B cell (primary cell): ENCODE measurements at regions not wholly inside any gene's neighbourhood (a gene's known extent, or its start where the extent isn't known, plus 50 kb on each side); places are given as distances from the start of the nearest gene placed in this dataset.

Experiments
- ATAC-seq: fragments of 200-7000 bp; cut with Tn5 transposase; one replicate; pipeline ENCODE4 v1.10.0; 2021; ENCODE audit warnings: low read depth, mild to moderate bottlenecking, moderate number of reproducible peaks, moderate library complexity
- CTCF ChIA-PET: fragments of 350-600 bp; sonication (Branson Sonifier 250); formaldehyde crosslinking; loops from one replicate; lab custom pipeline; 2021; ENCODE audit warnings: antibody characterized with exemption, inconsistent platforms; lab: Charles Lee
- POLR2A ChIA-PET: fragments of 350-600 bp; sonication (Branson Sonifier 250); formaldehyde crosslinking; loops from one replicate; lab custom pipeline; 2021; ENCODE audit warnings: antibody characterized with exemption; lab: Charles Lee
- DNase-seq: peaks from one replicate; pipeline ENCODE4 v3.0.0; 2013
- H2AFZ ChIP-seq: 2 replicates; pipeline ENCODE4 v1.6.1; 2012; ENCODE audit warnings: mild to moderate bottlenecking, low read depth, low read length; ENCODE audit not compliant: insufficient read depth, poor library complexity, severe bottlenecking
- H3K27ac ChIP-seq, 2 donors: 1 replicate in 1 of 2; 2 replicates in 1 of 2; pipeline ENCODE4 v1.5.1; 2012 to 2013; ENCODE audit warnings: low read length in 2 of 2, mild to moderate bottlenecking in 2 of 2, moderate library complexity in 1 of 2
- H3K27me3 ChIP-seq, 4 experiments: fragments of 200-600 bp in 1 of 4; sonication (generic) in 1 of 4; replicated peaks in 1 of 4; 1 replicate in 2 of 4; 2 replicates in 2 of 4; pipeline versions ENCODE4 v1.6.1 to v1.7.0; 2013 to 2016; ENCODE audit warnings: low read length in 3 of 4, mild to moderate bottlenecking in 2 of 4, mixed read lengths in 1 of 4, moderate library complexity in 1 of 4; ENCODE audit not compliant: insufficient read depth in 4 of 4, control insufficient read depth in 3 of 4; ENCODE audit errors: control extremely low read depth in 1 of 4
- H3K36me3 ChIP-seq, 2 experiments: replicated peaks in 1 of 2; 1 replicate in 1 of 2; 2 replicates in 1 of 2; pipeline versions ENCODE4 v1.6.1 to v1.7.1; 2013; ENCODE audit warnings: low read length in 1 of 2; ENCODE audit not compliant: insufficient read depth in 2 of 2, control insufficient read depth in 1 of 2; ENCODE audit errors: control extremely low read depth in 1 of 2, extremely low read depth in 1 of 2
- H3K4me1 ChIP-seq, 2 donors: fragments of 200-600 bp in 1 of 2; sonication (generic) in 1 of 2; 1 replicate in 1 of 2; 2 replicates in 1 of 2; pipeline versions ENCODE4 v1.5.1 to v1.6.1; 2013 to 2017; ENCODE audit warnings: low read length in 2 of 2; ENCODE audit not compliant: control insufficient read depth in 2 of 2, insufficient read depth in 2 of 2
- H3K4me2 ChIP-seq: replicated peaks from 2 replicates; pipeline ENCODE3; 2012; ENCODE audit warnings: mild to moderate bottlenecking, low read depth, low read length; ENCODE audit not compliant: poor library complexity, severe bottlenecking
- H3K4me3 ChIP-seq, 5 experiments: fragments of 200-600 bp in 1 of 5; sonication (generic) in 1 of 5; 1 replicate in 3 of 5; 2 replicates in 2 of 5; pipeline versions ENCODE4 v1.5.1 to v1.7.0; 2011 to 2016; ENCODE audit warnings: low read length in 4 of 5, mild to moderate bottlenecking in 4 of 5, low read depth in 2 of 5, control low read depth in 1 of 5, moderate library complexity in 1 of 5; ENCODE audit not compliant: insufficient read depth in 1 of 5; ENCODE audit errors: control extremely low read depth in 1 of 5, extremely low read depth in 1 of 5
- H3K79me2 ChIP-seq: fragments of 200-600 bp; sonication (generic); one replicate; pipeline ENCODE4 v1.6.0; 2016; ENCODE audit warnings: low read length; ENCODE audit not compliant: control insufficient read depth, insufficient read depth
- H3K9ac ChIP-seq: fragments of 200-600 bp; sonication (generic); 2 replicates; pipeline ENCODE4 v1.6.1; 2017; ENCODE audit warnings: mild to moderate bottlenecking, low read length, moderate library complexity
- H3K9me3 ChIP-seq, 3 donors: one replicate each; pipeline versions ENCODE4 v1.6.1 to v1.7.1; 2013; ENCODE audit warnings: low read length in 2 of 3; ENCODE audit not compliant: control insufficient read depth in 2 of 3, insufficient read depth in 1 of 3; ENCODE audit errors: control extremely low read depth in 1 of 3
- H4K20me1 ChIP-seq: 2 replicates; pipeline ENCODE4 v1.6.0; 2012; ENCODE audit warnings: mild to moderate bottlenecking, low read length; ENCODE audit not compliant: insufficient read depth, control insufficient read depth, poor library complexity, severe bottlenecking
- H3K27ac Mint-ChIP-seq: one replicate; pipeline ENCODE4 v1.8.0; 2021; ENCODE audit warnings: mixed read lengths
- H3K27me3 Mint-ChIP-seq: one replicate; pipeline ENCODE4 v1.8.0; 2021; ENCODE audit warnings: mixed read lengths
- H3K4me1 Mint-ChIP-seq: one replicate; pipeline ENCODE4 v1.8.0; 2021; ENCODE audit warnings: mixed read lengths
- H3K4me3 Mint-ChIP-seq: one replicate; pipeline ENCODE4 v1.8.0; 2021; ENCODE audit warnings: mixed read lengths
- H3K9me3 Mint-ChIP-seq: one replicate; pipeline ENCODE4 v1.8.0; 2022; ENCODE audit warnings: mixed read lengths; ENCODE audit not compliant: insufficient read depth
- EZH2 ChIP-seq: IDR thresholded peaks from 2 replicates; pipeline ENCODE4 v1.6.1; 2012; ENCODE audit warnings: borderline replicate concordance, low read depth, mild to moderate bottlenecking, moderate library complexity, low read length; ENCODE audit not compliant: insufficient read depth, poor library complexity, severe bottlenecking
- WGBS: methylation state at CpG from one replicate; pipeline ENCODE4 v1.1.5; 2013; ENCODE audit warnings: missing lambda C conversion rate; ENCODE audit not compliant: insufficient coverage; 5-methylcytosine and 5-hydroxymethylcytosine counted together
- intact Hi-C: fragments of 100-400 bp; cut with micrococcal nuclease; formaldehyde crosslinking; loops from one replicate; pipeline ENCODE4 v1.10.0; 2022
- TF ChIP-seq, protein P1 (sequence below): fragments of 200-600 bp; IDR thresholded peaks from one replicate; pipeline ENCODE4 v1.8.0; 2022; ENCODE audit warnings: antibody characterized with exemption, mild to moderate bottlenecking

DNA sequence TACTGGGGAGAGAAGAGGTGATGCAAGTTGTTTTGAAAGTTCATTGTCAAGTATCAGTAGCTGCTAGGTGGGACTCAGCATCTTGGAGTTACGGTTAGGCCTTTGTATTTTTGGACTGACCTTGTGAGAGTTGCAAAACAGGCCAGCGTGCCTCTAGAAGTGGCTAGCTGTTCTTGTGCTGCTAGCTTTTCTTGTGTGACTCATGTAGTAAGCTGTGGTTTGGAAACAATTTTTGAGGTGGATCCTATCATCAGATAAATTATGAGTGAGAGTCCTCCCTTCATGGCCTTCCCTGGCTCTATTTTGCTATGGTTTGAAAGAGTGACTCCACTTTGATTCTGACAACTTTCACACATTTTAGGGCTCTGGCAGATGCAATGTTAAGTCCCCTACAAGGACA is 409.2 kb upstream of the HS6ST1 start:
- H3K4me3 Mint-ChIP-seq, result no peak overlapping the region
- H3K9me3 ChIP-seq, result no peaks in the 10 kb centered on the region
- H3K27ac ChIP-seq, result no peak overlapping the region
- no peak overlapping the region for H3K4me3 ChIP-seq
- CTCF ChIA-PET, result interaction anchor here (0.8 to 1.7 kb wide), 2 partner anchors 9 kb away, joined by 3 to 9 read pairs; no protein-coding TSS in a partner anchor
- no peak for DNase-seq
- no peaks in the 10 kb centered on the region for H3K27me3 Mint-ChIP-seq
- H3K27me3 ChIP-seq, result peaks cover 0 to 3% (median 0%) of the 10 kb centered on the region in 4 experiments
- peaks cover 4% of the 10 kb centered on the region for H3K9me3 Mint-ChIP-seq
- POLR2A ChIA-PET, result no interaction called here
- no peaks in the 10 kb centered on the region for H3K36me3 ChIP-seq
- no peak overlapping the region for H3K9ac ChIP-seq
- no peaks in the 10 kb centered on the region for H3K79me2 ChIP-seq
- no peak overlapping the region for H3K4me2 ChIP-seq
- H3K27ac Mint-ChIP-seq, result no peak overlapping the region
- no peaks in the 10 kb centered on the region for H3K4me1 Mint-ChIP-seq
- TF ChIP-seq, protein P1, sequence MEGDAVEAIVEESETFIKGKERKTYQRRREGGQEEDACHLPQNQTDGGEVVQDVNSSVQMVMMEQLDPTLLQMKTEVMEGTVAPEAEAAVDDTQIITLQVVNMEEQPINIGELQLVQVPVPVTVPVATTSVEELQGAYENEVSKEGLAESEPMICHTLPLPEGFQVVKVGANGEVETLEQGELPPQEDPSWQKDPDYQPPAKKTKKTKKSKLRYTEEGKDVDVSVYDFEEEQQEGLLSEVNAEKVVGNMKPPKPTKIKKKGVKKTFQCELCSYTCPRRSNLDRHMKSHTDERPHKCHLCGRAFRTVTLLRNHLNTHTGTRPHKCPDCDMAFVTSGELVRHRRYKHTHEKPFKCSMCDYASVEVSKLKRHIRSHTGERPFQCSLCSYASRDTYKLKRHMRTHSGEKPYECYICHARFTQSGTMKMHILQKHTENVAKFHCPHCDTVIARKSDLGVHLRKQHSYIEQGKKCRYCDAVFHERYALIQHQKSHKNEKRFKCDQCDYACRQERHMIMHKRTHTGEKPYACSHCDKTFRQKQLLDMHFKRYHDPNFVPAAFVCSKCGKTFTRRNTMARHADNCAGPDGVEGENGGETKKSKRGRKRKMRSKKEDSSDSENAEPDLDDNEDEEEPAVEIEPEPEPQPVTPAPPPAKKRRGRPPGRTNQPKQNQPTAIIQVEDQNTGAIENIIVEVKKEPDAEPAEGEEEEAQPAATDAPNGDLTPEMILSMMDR, result no peak
- no peak for TF ChIP-seq EZH2
- 94% methylated on average over 2 of the region's 2 CpGs for WGBS
- H4K20me1 ChIP-seq, result no peaks in the 10 kb centered on the region
- intact Hi-C loops, result no loop called here
- H2AFZ ChIP-seq, result no peak overlapping the region
- ATAC-seq, result no peak
- H3K4me1 ChIP-seq, result no peaks in the 10 kb centered on the region

DNA sequence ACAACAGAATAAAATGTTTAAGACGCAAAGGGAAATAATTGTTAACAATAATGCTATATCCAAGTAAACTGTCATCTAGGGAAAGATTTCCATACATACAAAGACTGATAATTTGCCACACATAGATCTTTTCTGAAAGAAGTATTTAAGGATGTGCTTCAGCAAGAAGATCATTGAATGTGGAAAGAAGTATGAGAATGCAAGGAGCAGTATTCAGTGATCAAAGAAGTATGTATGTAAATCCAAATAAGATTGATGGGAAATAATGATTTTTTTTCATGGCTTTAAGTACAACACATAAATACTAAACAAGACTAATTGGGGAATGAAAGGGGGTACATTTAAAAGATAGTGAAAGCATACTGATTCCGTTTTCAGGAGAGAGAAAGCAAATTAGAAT is 410.4 kb upstream of the HS6ST1 start:
- Histone ChIP-seq H2AFZ (no peak overlapping the region), H3K36me3 (no peaks in the 10 kb centered on the region), H3K4me1 (no peaks in the 10 kb centered on the region), H3K4me2 (no peak overlapping the region), H3K27me3 (peaks cover 0 to 3% (median 0%) of the 10 kb centered on the region in 4 experiments), H3K4me3 (no peak overlapping the region), H3K79me2 (no peaks in the 10 kb centered on the region), H3K9me3 (no peaks in the 10 kb centered on the region), H3K27ac (no peak overlapping the region), H4K20me1 (no peaks in the 10 kb centered on the region), H3K9ac (no peak overlapping the region)
- WGBS, result no CpG with 5 or more reads among the region's 2 CpGs
- ATAC-seq, result no peak
- TF ChIP-seq EZH2, result no peak
- TF ChIP-seq, protein P1, result no peak
- H3K4me1 Mint-ChIP-seq, result peaks cover 3% of the 10 kb centered on the region
- H3K27me3 Mint-ChIP-seq, result no peaks in the 10 kb centered on the region
- peaks cover 4% of the 10 kb centered on the region for H3K9me3 Mint-ChIP-seq
- ChIA-PET CTCF (no interaction called here), POLR2A (no interaction called here)
- H3K27ac Mint-ChIP-seq, result no peak overlapping the region
- no peak for DNase-seq
- H3K4me3 Mint-ChIP-seq, result no peak overlapping the region
- intact Hi-C loops, result no loop called here
